HCT116 (cell line): ENCODE measurements at regions not wholly inside any gene's neighbourhood (a gene's known extent, or its start where the extent isn't known, plus 50 kb on each side); places are given as distances from the start of the nearest gene placed in this dataset.

ENCODE experiments used
- ATAC-seq: fragments of 200-7000 bp; cut with Tn5 transposase; 2 replicates; pipeline ENCODE4 v1.9.1; 2020; ENCODE audit warnings: mild to moderate bottlenecking, moderate library complexity
- BruUV-seq: library from RNA; stranded (reverse); fragments of 400-500 nt; replicated peaks from 2 replicates; lab custom pipeline; 2021; lab: Mats Ljungman, UMichigan
- CTCF ChIA-PET: fragments of 300-600 bp; sonication (Branson Sonifier 250); formaldehyde crosslinking; loops from one replicate; lab custom pipeline; 2021; ENCODE audit warnings: antibody characterized with exemption; lab: Charles Lee
- POLR2A ChIA-PET: fragments of 300-600, 350-600 bp; sonication (Branson Sonifier 250); formaldehyde crosslinking; loops from one replicate; lab custom pipeline; 2021; ENCODE audit warnings: antibody characterized with exemption; lab: Charles Lee
- RAD21 ChIA-PET, 2 experiments: fragments of 300-600 bp; sonication (Branson Sonifier 250); formaldehyde crosslinking; loops; one replicate each; lab custom pipeline; 2023; ENCODE audit warnings: low total read pairs in 2 of 2; ENCODE audit not compliant: uncharacterized antibody in 2 of 2, unreplicated experiment in 2 of 2, low non-redundant PET in 1 of 2; lab: Charles Lee
- DNase-seq: peaks from one replicate; pipeline ENCODE4 v3.0.0-alpha.2; 2010; ENCODE audit warnings: low read depth, low spot score
- H2AFZ ChIP-seq: fragments of 200-600 bp; shearing (Covaris generic), sonication (generic); 2 replicates; pipeline ENCODE4 v1.6.1; 2017; ENCODE audit warnings: low read depth, mixed run types, mixed read lengths, antibody characterized with exemption, low read length; ENCODE audit not compliant: poor library complexity, severe bottlenecking
- H3K27ac ChIP-seq: 2 replicates; pipeline ENCODE4 v1.5.1; 2012; ENCODE audit warnings: low read depth, low read length
- H3K27me3 ChIP-seq: fragments of 200-600 bp; sonication (generic); 2 replicates; pipeline ENCODE4 v1.6.1; 2016; ENCODE audit warnings: mixed run types, low read length, mixed read lengths; ENCODE audit not compliant: insufficient read depth
- H3K36me3 ChIP-seq, 2 experiments: fragments of 200-500 bp in 1 of 2; fragments of 200-600 bp in 1 of 2; sonication (Bioruptor generic) in 1 of 2; sonication (generic) in 1 of 2; 2 replicates each; pipeline versions ENCODE4 v1.5.1 to v1.6.1; 2014 to 2016; ENCODE audit warnings: low read length in 2 of 2, inconsistent platforms in 1 of 2, mixed read lengths in 1 of 2, mixed run types in 1 of 2; ENCODE audit not compliant: insufficient read depth in 2 of 2, control insufficient read depth in 1 of 2
- H3K4me1 ChIP-seq, 2 experiments: fragments of 200-600 bp in 1 of 2; sonication (generic) in 1 of 2; 2 replicates each; pipeline versions ENCODE4 v1.5.1 to v1.6.1; 2012 to 2017; ENCODE audit warnings: low read length in 2 of 2, inconsistent platforms in 1 of 2, mild to moderate bottlenecking in 1 of 2, mixed read lengths in 1 of 2, mixed run types in 1 of 2, moderate library complexity in 1 of 2; ENCODE audit not compliant: insufficient read depth in 2 of 2, control insufficient read depth in 1 of 2
- H3K4me2 ChIP-seq: fragments of 200-600 bp; sonication (generic); 2 replicates; pipeline ENCODE4 v1.6.1; 2017; ENCODE audit warnings: mixed run types, low read length, mixed read lengths
- H3K4me3 ChIP-seq, 2 experiments: fragments of 200-600 bp in 1 of 2; sonication (generic) in 1 of 2; replicated peaks in 1 of 2; 2 replicates each; pipeline ENCODE4 v1.5.1; 2011 to 2016; ENCODE audit warnings: low read length in 2 of 2, control low read depth in 1 of 2, low read depth in 1 of 2, mild to moderate bottlenecking in 1 of 2, mixed read lengths in 1 of 2, mixed run types in 1 of 2
- H3K79me2 ChIP-seq: fragments of 200-600 bp; sonication (generic); 2 replicates; pipeline ENCODE4 v1.6.1; 2017; ENCODE audit warnings: mild to moderate bottlenecking, mixed run types, low read length, moderate library complexity, mixed read lengths; ENCODE audit not compliant: insufficient read depth
- H3K9ac ChIP-seq: fragments of 200-600 bp; sonication (generic); 2 replicates; pipeline ENCODE4 v1.6.1; 2016; ENCODE audit warnings: low read length, mixed read lengths
- H3K9me2 ChIP-seq: fragments of 200-600 bp; sonication (generic), shearing (Covaris generic); 2 replicates; pipeline ENCODE4 v1.6.1; 2017; ENCODE audit warnings: mixed run types, mild to moderate bottlenecking, moderate library complexity; ENCODE audit not compliant: insufficient read depth
- H3K9me3 ChIP-seq, 2 experiments: fragments of 200-500 bp in 1 of 2; fragments of 200-600 bp in 1 of 2; sonication (Bioruptor generic) in 1 of 2; sonication (generic) in 1 of 2; 2 replicates each; pipeline ENCODE4 v1.6.1; 2014 to 2017; ENCODE audit warnings: low read length in 2 of 2, mixed read lengths in 2 of 2, inconsistent platforms in 1 of 2, low read depth in 1 of 2, mild to moderate bottlenecking in 1 of 2, mixed run types in 1 of 2, moderate library complexity in 1 of 2; ENCODE audit not compliant: control insufficient read depth in 1 of 2, insufficient read depth in 1 of 2
- H4K20me1 ChIP-seq: fragments of 200-600 bp; sonication (generic), shearing (Covaris generic); 2 replicates; pipeline ENCODE4 v1.6.1; 2017; ENCODE audit warnings: mixed run types, mild to moderate bottlenecking, moderate library complexity; ENCODE audit not compliant: insufficient read depth
- ATF3 ChIP-seq: IDR thresholded peaks from 2 replicates; pipeline ENCODE4 v1.6.1; 2012
- CBX3 ChIP-seq: IDR thresholded peaks from 2 replicates; pipeline ENCODE4 v1.6.1; 2012; ENCODE audit warnings: low read depth
- EGR1 ChIP-seq: IDR thresholded peaks from 2 replicates; pipeline ENCODE4 v1.6.1; 2012; ENCODE audit warnings: low read depth
- ELF1 ChIP-seq: IDR thresholded peaks from 2 replicates; pipeline ENCODE4 v1.6.1; 2012; ENCODE audit warnings: low read depth, borderline replicate concordance
- EZH2 ChIP-seq: fragments of 200-600 bp; sonication (generic); IDR thresholded peaks from 2 replicates; pipeline ENCODE4 v1.6.1; 2017; ENCODE audit warnings: antibody characterized with exemption, mixed run types
- EZH2phosphoT487 ChIP-seq: fragments of 200-600 bp; IDR thresholded peaks from 2 replicates; pipeline ENCODE4 v1.6.1; 2018; ENCODE audit warnings: antibody characterized with exemption, borderline replicate concordance
- JUND ChIP-seq: IDR thresholded peaks from 2 replicates; pipeline ENCODE4 v1.6.1; 2012
- POLR2A ChIP-seq: IDR thresholded peaks from 2 replicates; pipeline ENCODE4 v1.7.0; 2011; ENCODE audit warnings: borderline replicate concordance; ENCODE audit not compliant: insufficient read depth, insufficient read length; ENCODE audit errors: extremely low read depth
- POLR2AphosphoS5 ChIP-seq: IDR thresholded peaks from 2 replicates; pipeline ENCODE4 v1.6.1; 2011; ENCODE audit warnings: mild to moderate bottlenecking, low read depth, low read length, moderate library complexity
- RAD21 ChIP-seq: IDR thresholded peaks from 2 replicates; pipeline ENCODE4 v1.6.1; 2012; ENCODE audit warnings: low read depth, mild to moderate bottlenecking
- SP1 ChIP-seq: IDR thresholded peaks from 2 replicates; pipeline ENCODE4 v1.6.1; 2012; ENCODE audit warnings: low read depth
- SRF ChIP-seq: IDR thresholded peaks from 2 replicates; pipeline ENCODE4 v1.6.1; 2012; ENCODE audit warnings: low read depth
- intact Hi-C: fragments of 100-400 bp; cut with micrococcal nuclease; formaldehyde crosslinking; loops from 2 replicates; pipeline ENCODE4 v1.10.0; 2022
- TF ChIP-seq, protein P1 (sequence below): IDR thresholded peaks from 2 replicates; pipeline ENCODE4 v1.6.1; 2012
- TF ChIP-seq, protein P2 (sequence below), 3 experiments: fragments of 200-600 bp in 1 of 3; sonication (generic) in 1 of 3; IDR thresholded peaks in 2 of 3; conservative IDR thresholded peaks in 1 of 3; 2 replicates each; pipeline ENCODE4 v1.5.1; 2012 to 2017; ENCODE audit warnings: low read depth in 2 of 3, low read length in 2 of 3, antibody characterized with exemption in 1 of 3, borderline replicate concordance in 1 of 3, control low read depth in 1 of 3, mild to moderate bottlenecking in 1 of 3, mixed read lengths in 1 of 3, mixed run types in 1 of 3, moderate library complexity in 1 of 3; ENCODE audit not compliant: insufficient read depth in 1 of 3

GRCh38 chr7:118586248-118586647 is 361.7 kb downstream of the ANKRD7 start (continued):
- TF ChIP-seq POLR2AphosphoS5 (no peak), RAD21 (no peak), JUND (no peak), CBX3 (no peak), POLR2A (no peak)
- TF ChIP-seq, protein P1, sequence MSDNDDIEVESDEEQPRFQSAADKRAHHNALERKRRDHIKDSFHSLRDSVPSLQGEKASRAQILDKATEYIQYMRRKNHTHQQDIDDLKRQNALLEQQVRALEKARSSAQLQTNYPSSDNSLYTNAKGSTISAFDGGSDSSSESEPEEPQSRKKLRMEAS = no peak

DNA sequence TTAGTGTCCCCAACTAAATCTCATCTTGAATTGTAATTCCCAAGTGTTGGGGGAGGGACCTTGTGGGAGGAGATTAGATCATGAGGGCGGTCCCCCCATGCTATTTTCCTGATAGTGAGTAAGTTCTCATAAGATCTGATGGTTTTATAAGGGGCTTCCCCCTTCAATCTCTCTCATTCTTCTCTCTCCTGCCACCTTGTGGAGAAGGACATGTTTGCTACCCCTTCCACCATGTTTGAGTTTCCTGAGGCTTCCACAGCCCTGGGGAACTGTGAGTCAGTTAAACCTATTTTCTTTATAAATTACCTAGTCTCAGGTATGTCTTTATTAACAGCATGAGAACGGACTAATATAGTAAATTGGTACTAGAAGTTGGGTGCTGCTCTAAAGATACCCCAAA is 365.6 kb downstream of the ANKRD7 start:
- Histone ChIP-seq H3K4me2 (no peak overlapping the region), H3K9me2 (no peaks in the 10 kb centered on the region), H2AFZ (no peak overlapping the region), H4K20me1 (no peaks in the 10 kb centered on the region)
- POLR2A ChIA-PET = no interaction called here
- peak; percentile 61; the same call in 1 of the 2 replicates for ATAC-seq
- TF ChIP-seq SP1 (no peak), EZH2phosphoT487 (no peak), EZH2 (no peak), ELF1 (no peak), SRF (no peak), ATF3 (no peak), EGR1 (no peak), RAD21 (peak; percentile 38; the same call in 1 of the 2 replicates)
- TF ChIP-seq, protein P1 = no peak
- TF ChIP-seq, protein P2, sequence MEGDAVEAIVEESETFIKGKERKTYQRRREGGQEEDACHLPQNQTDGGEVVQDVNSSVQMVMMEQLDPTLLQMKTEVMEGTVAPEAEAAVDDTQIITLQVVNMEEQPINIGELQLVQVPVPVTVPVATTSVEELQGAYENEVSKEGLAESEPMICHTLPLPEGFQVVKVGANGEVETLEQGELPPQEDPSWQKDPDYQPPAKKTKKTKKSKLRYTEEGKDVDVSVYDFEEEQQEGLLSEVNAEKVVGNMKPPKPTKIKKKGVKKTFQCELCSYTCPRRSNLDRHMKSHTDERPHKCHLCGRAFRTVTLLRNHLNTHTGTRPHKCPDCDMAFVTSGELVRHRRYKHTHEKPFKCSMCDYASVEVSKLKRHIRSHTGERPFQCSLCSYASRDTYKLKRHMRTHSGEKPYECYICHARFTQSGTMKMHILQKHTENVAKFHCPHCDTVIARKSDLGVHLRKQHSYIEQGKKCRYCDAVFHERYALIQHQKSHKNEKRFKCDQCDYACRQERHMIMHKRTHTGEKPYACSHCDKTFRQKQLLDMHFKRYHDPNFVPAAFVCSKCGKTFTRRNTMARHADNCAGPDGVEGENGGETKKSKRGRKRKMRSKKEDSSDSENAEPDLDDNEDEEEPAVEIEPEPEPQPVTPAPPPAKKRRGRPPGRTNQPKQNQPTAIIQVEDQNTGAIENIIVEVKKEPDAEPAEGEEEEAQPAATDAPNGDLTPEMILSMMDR (IDR thresholded peaks at IDR 0.05 in 2 of 3, conservative IDR thresholded peaks at IDR 0.05 in 1 of 3; ENCODE audit: borderline replicate concordance in 1 of 3, insufficient read depth in 1 of 3, low read depth in 2 of 3, low read length in 2 of 3) = peak; percentile 15 to 58 (median 54); a peak in 5 of 6 replicates
- TF ChIP-seq, all 23 proteins: peak for 2
- intact Hi-C loops = no loop called here
- Histone ChIP-seq H3K79me2 (no peaks in the 10 kb centered on the region), H3K27ac (no peak overlapping the region), H3K36me3 (no peaks in the 10 kb centered on the region), H3K4me3 (no peak overlapping the region), H3K27me3 (no peaks in the 10 kb centered on the region), H3K9ac (no peak overlapping the region), H3K4me1 (no peaks in the 10 kb centered on the region), H3K9me3 (no peaks in the 10 kb centered on the region)
- CTCF ChIA-PET = no interaction called here
- DNase-seq = peak; percentile 3
- RAD21 ChIA-PET = no interaction called here
- BruUV-seq = no TSS peak
